SJSA1 (cell line): ENCODE measurements at regions not wholly inside any gene's neighbourhood (a gene's known extent, or its start where the extent isn't known, plus 50 kb on each side); places are given as distances from the start of the nearest gene placed in this dataset.
A peak's percentile ranks its signal among the peaks of the same experiment; 100 is the strongest.

Experiments used
- DNase-seq, 2 experiments: peaks; one replicate each; pipeline ENCODE4 v3.0.0-alpha.2; 2015 to 2020; ENCODE audit warnings: low spot score in 2 of 2, low read depth in 1 of 2
- H3K27ac ChIP-seq: fragments of 250-450 bp; sonication (Bioruptor Pico); 2 replicates; pipeline ENCODE4 v1.5.1; 2020; ENCODE audit warnings: mild to moderate bottlenecking, moderate library complexity
- H3K27me3 ChIP-seq: fragments of 250-450 bp; sonication (Bioruptor Pico); replicated peaks from 2 replicates; pipeline ENCODE4 v1.5.1; 2020; ENCODE audit warnings: mild to moderate bottlenecking, moderate library complexity
- H3K36me3 ChIP-seq: fragments of 250-450 bp; sonication (Bioruptor Pico); 2 replicates; pipeline ENCODE4 v1.5.1; 2020; ENCODE audit warnings: mild to moderate bottlenecking
- H3K4me1 ChIP-seq: fragments of 250-450 bp; sonication (Bioruptor Pico); replicated peaks from 2 replicates; pipeline ENCODE4 v1.6.1; 2021; ENCODE audit warnings: mild to moderate bottlenecking
- H3K4me3 ChIP-seq: fragments of 250-450 bp; sonication (Bioruptor Pico); 2 replicates; pipeline ENCODE4 v1.5.1; 2020; ENCODE audit warnings: mild to moderate bottlenecking
- H3K9me3 ChIP-seq: fragments of 250-450 bp; sonication (Bioruptor Pico); replicated peaks from 2 replicates; pipeline ENCODE4 v1.5.1; 2020; ENCODE audit warnings: mild to moderate bottlenecking

- Histone ChIP-seq H3K27me3 (no peaks in the 10 kb centered on the region), H3K27ac (no peak overlapping the region), H3K4me3 (no peak overlapping the region), H3K9me3 (no peaks in the 10 kb centered on the region), H3K36me3 (no peaks in the 10 kb centered on the region), H3K4me1 (no peaks in the 10 kb centered on the region)
- DNase-seq: no peak
Measured at GRCh38 chr13:47126432-47126831, 229.6 kb upstream of the HTR2A start.

DNA sequence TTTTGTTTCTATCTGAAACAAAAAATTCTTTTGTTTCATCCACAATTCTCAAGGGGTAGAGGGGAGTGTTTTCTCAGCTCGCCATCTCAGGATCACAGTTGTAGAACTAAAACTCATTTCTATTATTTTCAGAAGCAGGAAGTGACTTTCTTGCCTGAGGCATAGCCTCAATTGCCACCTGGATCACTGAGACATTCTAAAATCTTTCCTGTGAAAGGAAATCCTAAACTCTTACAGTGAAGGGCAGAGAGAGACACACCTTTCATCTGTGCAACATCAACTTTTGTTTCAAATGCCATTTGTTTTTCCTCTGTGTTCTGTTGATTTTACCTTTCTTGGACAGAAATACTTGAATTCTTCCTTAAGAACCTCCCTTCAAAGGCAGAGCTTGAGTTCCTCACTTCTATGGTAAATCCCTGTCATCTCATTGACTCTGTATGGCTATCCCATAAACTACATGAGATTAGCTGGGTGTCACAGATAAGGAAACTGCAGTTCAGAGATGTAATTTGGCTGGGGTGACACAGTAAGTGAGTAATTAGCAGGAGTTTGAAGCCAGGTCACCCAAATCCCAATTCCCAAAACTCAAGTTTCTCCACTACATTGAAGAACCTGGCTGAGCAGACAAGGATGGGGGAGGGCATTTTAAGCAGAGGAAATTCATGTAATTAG is 224.4 kb upstream of the HTR2A start:
- no peaks in the 10 kb centered on the region for H3K36me3 ChIP-seq

GRCh38 chr13:47120282-47120681 is 223.4 kb upstream of the HTR2A start:
- H3K27me3 ChIP-seq: no peaks in the 10 kb centered on the region
- H3K9me3 ChIP-seq: no peaks in the 10 kb centered on the region
- no peak overlapping the region for H3K4me3 ChIP-seq
- no peaks in the 10 kb centered on the region for H3K4me1 ChIP-seq
- H3K27ac ChIP-seq: no peak overlapping the region
- H3K36me3 ChIP-seq: no peaks in the 10 kb centered on the region
- no peak for DNase-seq

More for the DNA sequence above, 224.4 kb upstream of the HTR2A start:
- H3K27ac ChIP-seq: no peak overlapping the region
- no peak overlapping the region for H3K4me3 ChIP-seq
- H3K27me3 ChIP-seq: no peaks in the 10 kb centered on the region
- no peaks in the 10 kb centered on the region for H3K9me3 ChIP-seq
- H3K4me1 ChIP-seq: no peaks in the 10 kb centered on the region
- DNase-seq: no peak

DNA sequence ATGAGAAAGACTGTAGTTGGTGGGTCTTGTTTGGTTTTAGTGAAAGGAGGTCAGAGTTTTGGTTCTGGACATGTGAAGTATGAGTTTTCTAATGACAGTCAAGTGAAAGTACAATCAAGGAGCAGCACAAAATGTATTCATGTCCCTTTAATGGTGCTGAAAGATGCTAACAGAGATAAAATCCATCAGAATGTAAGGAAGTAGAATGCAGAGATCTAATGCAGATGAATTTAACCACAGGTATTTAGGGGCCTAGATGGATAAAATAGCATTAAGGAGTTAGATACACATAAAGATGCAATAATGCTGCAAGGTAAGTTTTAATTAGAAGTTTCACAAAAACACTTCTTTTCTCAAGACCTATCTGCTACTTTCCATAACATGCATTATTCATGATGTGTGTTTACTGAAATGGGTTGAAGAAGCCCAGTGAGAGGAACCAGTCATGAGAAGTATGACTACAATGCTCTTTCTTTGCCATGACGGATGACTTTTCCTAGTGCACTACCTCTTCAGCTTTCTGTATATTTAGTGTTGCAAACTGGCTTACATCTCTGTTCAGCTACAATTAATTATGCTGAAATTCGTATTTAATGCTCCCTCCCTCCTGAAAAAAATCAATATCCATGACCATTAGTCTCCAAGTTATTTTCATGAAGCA is 222.9 kb upstream of the HTR2A start:
- DNase-seq: no peak
- H3K27me3 ChIP-seq: no peaks in the 10 kb centered on the region
- no peaks in the 10 kb centered on the region for H3K9me3 ChIP-seq
- H3K36me3 ChIP-seq: no peaks in the 10 kb centered on the region
- no peaks in the 10 kb centered on the region for H3K4me1 ChIP-seq
- H3K27ac ChIP-seq: no peak overlapping the region
- H3K4me3 ChIP-seq: no peak overlapping the region

DNA sequence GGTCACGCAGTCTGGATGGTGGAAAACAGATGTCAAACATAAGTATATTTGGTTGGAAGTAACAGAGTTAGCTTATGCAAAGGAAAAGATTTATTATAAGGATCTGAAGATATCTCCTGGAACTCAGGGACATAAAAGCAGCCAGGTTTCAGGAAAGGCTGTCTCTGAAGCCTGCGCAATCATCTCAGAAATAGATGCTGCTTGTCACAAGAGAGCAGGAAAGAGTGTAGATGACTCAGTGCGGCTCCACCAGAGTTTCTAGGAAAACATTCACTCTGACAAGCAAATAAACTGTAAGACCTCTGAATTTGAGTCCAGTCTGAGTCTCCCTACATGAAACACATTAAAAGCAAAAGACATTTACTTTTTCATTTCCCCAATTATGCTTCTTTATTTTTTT is 220.4 kb upstream of the HTR2A start:
- Histone ChIP-seq H3K4me1 (peaks cover 8% of the 10 kb centered on the region), H3K9me3 (no peaks in the 10 kb centered on the region), H3K36me3 (no peaks in the 10 kb centered on the region), H3K27me3 (no peaks in the 10 kb centered on the region), H3K27ac (no peak overlapping the region), H3K4me3 (no peak overlapping the region)
- DNase-seq: peak in 1 of 2 experiments; percentile 1

DNA sequence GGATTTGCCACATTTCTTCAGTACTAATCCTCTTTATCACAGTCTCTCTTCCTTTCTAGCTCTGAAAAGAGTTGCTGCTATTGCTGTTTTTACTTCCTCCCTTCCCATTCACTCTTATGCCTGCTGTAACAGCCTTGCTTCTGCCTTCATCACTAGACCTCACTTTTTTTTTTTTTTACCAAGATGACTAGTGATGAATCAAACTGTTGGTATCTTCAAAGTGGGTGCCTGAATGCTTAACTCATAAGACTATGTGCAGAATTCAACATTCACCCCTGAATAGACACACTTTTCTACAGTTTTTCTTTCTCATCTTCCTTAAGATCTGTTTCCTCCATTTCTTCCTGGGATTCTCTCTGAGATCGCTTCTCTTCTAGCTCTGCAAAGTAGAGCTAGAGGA is 217.2 kb upstream of the HTR2A start:
- Histone ChIP-seq H3K9me3 (no peaks in the 10 kb centered on the region), H3K4me3 (no peak overlapping the region), H3K4me1 (peaks cover 8% of the 10 kb centered on the region), H3K27me3 (no peaks in the 10 kb centered on the region), H3K27ac (peak overlapping the region; percentile 38; the same call in 1 of the 2 replicates), H3K36me3 (no peaks in the 10 kb centered on the region)
- DNase-seq: peak in 1 of 2 experiments; percentile 27

DNA sequence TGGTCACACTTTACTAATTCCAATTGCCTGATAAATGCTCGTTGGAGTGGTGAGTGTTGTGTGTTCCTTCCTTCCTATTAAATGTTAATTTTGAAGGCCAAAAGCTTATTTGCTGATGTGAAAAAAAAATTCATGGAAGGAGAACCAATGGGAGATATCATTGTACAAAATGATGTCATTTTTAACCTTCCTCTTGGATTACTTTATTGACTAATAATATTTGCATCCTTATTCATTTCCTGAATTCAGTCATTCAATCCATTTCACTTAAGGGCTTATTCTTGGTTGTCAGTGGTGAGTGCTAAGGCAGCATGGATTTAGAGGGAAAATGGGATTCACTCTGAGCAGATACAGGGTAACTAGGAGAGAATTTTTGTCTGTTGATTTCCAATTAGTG is 216.0 kb upstream of the HTR2A start:
- Histone ChIP-seq H3K27ac (no peak overlapping the region), H3K9me3 (no peaks in the 10 kb centered on the region), H3K4me1 (peaks cover 8% of the 10 kb centered on the region), H3K27me3 (no peaks in the 10 kb centered on the region), H3K36me3 (no peaks in the 10 kb centered on the region), H3K4me3 (no peak overlapping the region)
- no peak for DNase-seq

- DNase-seq: no peak
- Histone ChIP-seq H3K4me1 (peaks cover 8% of the 10 kb centered on the region), H3K27ac (no peak overlapping the region), H3K9me3 (no peaks in the 10 kb centered on the region), H3K36me3 (no peaks in the 10 kb centered on the region), H3K4me3 (no peak overlapping the region), H3K27me3 (no peaks in the 10 kb centered on the region)
Measured at GRCh38 chr13:47112205-47112902, 215.5 kb upstream of the HTR2A start.

- no peak for DNase-seq
- Histone ChIP-seq H3K4me1 (peaks cover 8% of the 10 kb centered on the region), H3K9me3 (no peaks in the 10 kb centered on the region)
Measured at GRCh38 chr13:47111499-47111898, 214.6 kb upstream of the HTR2A start.

GRCh38 chr13:47110833-47111240 is 214.0 kb upstream of the HTR2A start:
- H3K27ac ChIP-seq: no peak overlapping the region
- no peaks in the 10 kb centered on the region for H3K27me3 ChIP-seq
- H3K4me1 ChIP-seq: peaks cover 8% of the 10 kb centered on the region
- no peaks in the 10 kb centered on the region for H3K9me3 ChIP-seq
- no peak overlapping the region for H3K4me3 ChIP-seq
- H3K36me3 ChIP-seq: no peaks in the 10 kb centered on the region
- DNase-seq: no peak

More at GRCh38 chr13:47111499-47111898, 214.6 kb upstream of the HTR2A start:
- Histone ChIP-seq H3K36me3 (no peaks in the 10 kb centered on the region), H3K27ac (no peak overlapping the region), H3K27me3 (no peaks in the 10 kb centered on the region), H3K4me3 (no peak overlapping the region)

DNA sequence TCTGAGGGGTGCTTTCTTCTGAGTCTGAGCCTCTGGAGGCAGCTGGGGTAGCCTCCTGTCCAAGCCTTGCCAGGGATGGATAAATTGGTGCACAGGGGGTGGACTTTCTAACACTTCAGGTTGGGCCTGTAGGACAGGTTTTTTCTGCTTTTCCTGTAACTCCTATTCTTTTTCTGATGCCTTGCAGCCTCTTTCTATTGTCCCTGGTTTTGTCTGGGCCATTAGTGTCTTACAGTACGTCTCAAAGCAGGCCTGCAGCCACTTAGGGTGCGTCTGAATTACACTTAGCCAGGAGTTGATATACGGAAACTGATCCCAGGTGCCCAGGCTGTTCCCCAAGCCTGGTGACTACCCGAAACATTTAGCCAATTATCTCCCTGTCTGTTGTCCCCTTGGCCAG is 213.3 kb upstream of the HTR2A start:
- Histone ChIP-seq H3K4me3 (no peak overlapping the region), H3K36me3 (no peaks in the 10 kb centered on the region), H3K9me3 (no peaks in the 10 kb centered on the region), H3K4me1 (peaks cover 8% of the 10 kb centered on the region), H3K27me3 (no peaks in the 10 kb centered on the region), H3K27ac (no peak overlapping the region)
- no peak for DNase-seq

DNA sequence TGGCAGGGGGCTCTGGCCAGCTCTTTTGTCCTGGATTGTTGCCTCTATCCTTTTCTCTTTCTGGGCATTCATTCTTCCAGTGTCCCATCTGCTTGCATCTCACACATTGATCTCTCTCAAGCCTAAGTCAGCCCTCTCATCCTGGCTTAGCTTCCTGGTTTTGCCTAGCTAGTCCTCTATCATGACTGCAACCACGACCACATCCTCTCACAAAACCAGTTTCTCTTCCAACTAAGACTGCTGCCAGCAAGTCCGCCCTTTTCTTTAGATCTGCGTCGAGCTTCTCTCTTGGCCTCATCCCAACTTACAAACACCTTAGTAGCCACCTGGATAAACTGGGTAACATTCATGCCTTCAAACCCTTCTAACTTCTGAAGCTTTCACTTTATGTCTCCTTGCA is 212.2 kb upstream of the HTR2A start:
- Histone ChIP-seq H3K27me3 (no peaks in the 10 kb centered on the region), H3K27ac (no peak overlapping the region), H3K4me1 (peaks cover 4% of the 10 kb centered on the region), H3K9me3 (no peaks in the 10 kb centered on the region), H3K4me3 (no peak overlapping the region), H3K36me3 (no peaks in the 10 kb centered on the region)
- no peak for DNase-seq

GRCh38 chr13:47100214-47100853 is 203.5 kb upstream of the HTR2A start:
- Histone ChIP-seq H3K36me3 (no peaks in the 10 kb centered on the region), H3K27me3 (no peaks in the 10 kb centered on the region), H3K27ac (no peak overlapping the region), H3K9me3 (no peaks in the 10 kb centered on the region), H3K4me1 (no peaks in the 10 kb centered on the region), H3K4me3 (no peak overlapping the region)
- no peak for DNase-seq
